ENCODE measurements at regions not wholly inside any gene's neighbourhood (a gene's known extent, or its start where the extent isn't known, plus 50 kb on each side); places are given as distances from the start of the nearest gene placed in this dataset.

DNA sequence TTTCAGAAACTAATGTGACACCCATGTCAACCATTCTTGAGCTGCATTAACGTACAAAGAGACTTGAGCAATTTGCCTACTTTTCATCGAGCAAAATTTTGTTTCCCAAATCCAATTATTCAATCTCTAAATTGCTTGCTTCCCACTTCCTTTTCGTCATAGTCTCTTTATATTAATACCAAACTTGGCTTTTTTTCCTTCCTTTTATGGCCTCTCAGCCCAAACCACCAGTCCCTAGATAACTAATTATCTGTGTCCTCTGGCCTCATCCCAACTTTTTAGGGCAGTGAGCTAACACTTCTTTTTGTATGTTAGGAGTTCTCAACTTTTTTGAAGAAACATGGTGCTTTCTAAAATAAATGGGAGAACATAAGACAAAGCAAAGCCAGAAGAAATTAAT, 155.5 kb upstream of the S1PR3 start:
- peaks cover 21% of the 10 kb centered on the region for H3K9me3 Mint-ChIP-seq
- POLR2A ChIA-PET, result no interaction called here
- H3K27me3 Mint-ChIP-seq (ENCODE audit: low read depth), result no peaks in the 10 kb centered on the region
- DNase-seq (ENCODE audit: low spot score) (no peak), ATAC-seq (no peak)
- CTCF ChIA-PET, result no interaction called here
- H3K4me3 Mint-ChIP-seq, result no peak overlapping the region
- 0 out of 2 replicates have a peak, but pooled peaks cover 3% of the 10 kb centered on the region for H3K36me3 Mint-ChIP-seq
- TF ChIP-seq SOX15 (CRISPR knock-in tag; IDR thresholded peaks at IDR 0.05), result no peak
- no peak for TF ChIP-seq ZNF532 (CRISPR knock-in tag; IDR thresholded peaks at IDR 0.05; ENCODE audit: borderline replicate concordance)
- TF ChIP-seq ERG (CRISPR knock-in tag; IDR thresholded peaks at IDR 0.05), result no peak
- TF ChIP-seq ZNF219 (CRISPR knock-in tag; IDR thresholded peaks at IDR 0.05; ENCODE audit: borderline replicate concordance), result no peak
- TF ChIP-seq ELF4 (CRISPR knock-in tag; IDR thresholded peaks at IDR 0.05; ENCODE audit: low read depth), result no peak
- TF ChIP-seq HMGA2 (CRISPR knock-in tag; IDR thresholded peaks at IDR 0.05), result no peak
- TF ChIP-seq TEAD1 (CRISPR knock-in tag; IDR thresholded peaks at IDR 0.05), result no peak
- TF ChIP-seq, protein P1, sequence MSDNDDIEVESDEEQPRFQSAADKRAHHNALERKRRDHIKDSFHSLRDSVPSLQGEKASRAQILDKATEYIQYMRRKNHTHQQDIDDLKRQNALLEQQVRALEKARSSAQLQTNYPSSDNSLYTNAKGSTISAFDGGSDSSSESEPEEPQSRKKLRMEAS (CRISPR knock-in tag; IDR thresholded peaks at IDR 0.05), result no peak
- no peak for TF ChIP-seq CREB1 (CRISPR knock-in tag; IDR thresholded peaks at IDR 0.05)
- TF ChIP-seq GRHL2 (CRISPR knock-in tag; IDR thresholded peaks at IDR 0.05; ENCODE audit: insufficient replicate concordance, severe bottlenecking), result no peak
- no peak for TF ChIP-seq E2F4 (CRISPR knock-in tag; IDR thresholded peaks at IDR 0.05; ENCODE audit: borderline replicate concordance, low read depth)
- TF ChIP-seq, protein P2, sequence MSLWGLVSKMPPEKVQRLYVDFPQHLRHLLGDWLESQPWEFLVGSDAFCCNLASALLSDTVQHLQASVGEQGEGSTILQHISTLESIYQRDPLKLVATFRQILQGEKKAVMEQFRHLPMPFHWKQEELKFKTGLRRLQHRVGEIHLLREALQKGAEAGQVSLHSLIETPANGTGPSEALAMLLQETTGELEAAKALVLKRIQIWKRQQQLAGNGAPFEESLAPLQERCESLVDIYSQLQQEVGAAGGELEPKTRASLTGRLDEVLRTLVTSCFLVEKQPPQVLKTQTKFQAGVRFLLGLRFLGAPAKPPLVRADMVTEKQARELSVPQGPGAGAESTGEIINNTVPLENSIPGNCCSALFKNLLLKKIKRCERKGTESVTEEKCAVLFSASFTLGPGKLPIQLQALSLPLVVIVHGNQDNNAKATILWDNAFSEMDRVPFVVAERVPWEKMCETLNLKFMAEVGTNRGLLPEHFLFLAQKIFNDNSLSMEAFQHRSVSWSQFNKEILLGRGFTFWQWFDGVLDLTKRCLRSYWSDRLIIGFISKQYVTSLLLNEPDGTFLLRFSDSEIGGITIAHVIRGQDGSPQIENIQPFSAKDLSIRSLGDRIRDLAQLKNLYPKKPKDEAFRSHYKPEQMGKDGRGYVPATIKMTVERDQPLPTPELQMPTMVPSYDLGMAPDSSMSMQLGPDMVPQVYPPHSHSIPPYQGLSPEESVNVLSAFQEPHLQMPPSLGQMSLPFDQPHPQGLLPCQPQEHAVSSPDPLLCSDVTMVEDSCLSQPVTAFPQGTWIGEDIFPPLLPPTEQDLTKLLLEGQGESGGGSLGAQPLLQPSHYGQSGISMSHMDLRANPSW (CRISPR knock-in tag; conservative IDR thresholded peaks at IDR 0.05; ENCODE audit: low read depth), result no peak
- no peak for TF ChIP-seq NR3C1 (CRISPR knock-in tag; conservative IDR thresholded peaks at IDR 0.05; ENCODE audit: low read depth)
- TF ChIP-seq ZNF396 (CRISPR knock-in tag; IDR thresholded peaks at IDR 0.05; ENCODE audit: borderline replicate concordance), result no peak
- TF ChIP-seq, protein P3, sequence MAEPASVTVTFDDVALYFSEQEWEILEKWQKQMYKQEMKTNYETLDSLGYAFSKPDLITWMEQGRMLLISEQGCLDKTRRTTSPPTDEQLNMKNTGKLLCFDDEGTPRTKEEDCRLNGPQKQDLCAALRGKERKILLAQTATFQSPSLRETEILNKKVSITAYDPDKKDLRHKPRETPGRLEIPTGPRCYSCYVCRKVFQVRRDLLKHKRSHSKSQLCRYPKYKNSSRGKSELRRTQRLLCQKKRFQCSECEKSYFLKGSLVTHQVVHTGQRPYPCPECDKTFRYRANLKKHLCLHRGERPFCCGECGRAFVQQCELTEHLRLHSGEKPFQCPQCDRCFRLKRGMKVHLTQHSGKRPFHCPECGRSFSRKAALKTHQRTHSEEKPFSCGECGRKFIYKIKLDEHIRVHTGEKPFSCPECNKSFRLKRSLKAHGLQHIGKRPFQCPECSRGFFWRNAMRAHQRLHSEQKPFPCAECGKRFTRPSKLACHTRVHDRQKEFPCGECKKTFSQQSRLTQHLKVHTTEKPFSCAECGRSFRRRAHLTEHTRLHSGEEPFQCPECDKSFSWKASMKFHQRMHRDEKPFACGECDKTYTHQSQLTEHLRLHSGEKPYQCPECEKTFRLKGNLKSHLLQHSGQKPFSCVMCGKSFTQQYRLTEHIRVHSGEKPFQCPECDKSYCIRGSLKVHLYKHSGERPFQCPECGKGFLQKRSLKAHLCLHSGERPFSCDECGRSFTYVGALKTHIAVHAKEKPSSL (CRISPR knock-in tag; conservative IDR thresholded peaks at IDR 0.05), result no peak
- no peak for TF ChIP-seq ZNF232 (CRISPR knock-in tag; IDR thresholded peaks at IDR 0.05)
- TF ChIP-seq, protein P4, sequence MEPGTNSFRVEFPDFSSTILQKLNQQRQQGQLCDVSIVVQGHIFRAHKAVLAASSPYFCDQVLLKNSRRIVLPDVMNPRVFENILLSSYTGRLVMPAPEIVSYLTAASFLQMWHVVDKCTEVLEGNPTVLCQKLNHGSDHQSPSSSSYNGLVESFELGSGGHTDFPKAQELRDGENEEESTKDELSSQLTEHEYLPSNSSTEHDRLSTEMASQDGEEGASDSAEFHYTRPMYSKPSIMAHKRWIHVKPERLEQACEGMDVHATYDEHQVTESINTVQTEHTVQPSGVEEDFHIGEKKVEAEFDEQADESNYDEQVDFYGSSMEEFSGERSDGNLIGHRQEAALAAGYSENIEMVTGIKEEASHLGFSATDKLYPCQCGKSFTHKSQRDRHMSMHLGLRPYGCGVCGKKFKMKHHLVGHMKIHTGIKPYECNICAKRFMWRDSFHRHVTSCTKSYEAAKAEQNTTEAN (CRISPR knock-in tag; IDR thresholded peaks at IDR 0.05), result no peak
- TF ChIP-seq, protein P5, sequence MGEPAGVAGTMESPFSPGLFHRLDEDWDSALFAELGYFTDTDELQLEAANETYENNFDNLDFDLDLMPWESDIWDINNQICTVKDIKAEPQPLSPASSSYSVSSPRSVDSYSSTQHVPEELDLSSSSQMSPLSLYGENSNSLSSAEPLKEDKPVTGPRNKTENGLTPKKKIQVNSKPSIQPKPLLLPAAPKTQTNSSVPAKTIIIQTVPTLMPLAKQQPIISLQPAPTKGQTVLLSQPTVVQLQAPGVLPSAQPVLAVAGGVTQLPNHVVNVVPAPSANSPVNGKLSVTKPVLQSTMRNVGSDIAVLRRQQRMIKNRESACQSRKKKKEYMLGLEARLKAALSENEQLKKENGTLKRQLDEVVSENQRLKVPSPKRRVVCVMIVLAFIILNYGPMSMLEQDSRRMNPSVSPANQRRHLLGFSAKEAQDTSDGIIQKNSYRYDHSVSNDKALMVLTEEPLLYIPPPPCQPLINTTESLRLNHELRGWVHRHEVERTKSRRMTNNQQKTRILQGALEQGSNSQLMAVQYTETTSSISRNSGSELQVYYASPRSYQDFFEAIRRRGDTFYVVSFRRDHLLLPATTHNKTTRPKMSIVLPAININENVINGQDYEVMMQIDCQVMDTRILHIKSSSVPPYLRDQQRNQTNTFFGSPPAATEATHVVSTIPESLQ (CRISPR knock-in tag; IDR thresholded peaks at IDR 0.05), result no peak
- H3K27ac Mint-ChIP-seq, result no peak overlapping the region
- peaks cover 7% of the 10 kb centered on the region for H3K4me1 Mint-ChIP-seq

Measured in WTC11 (cell line).